Epithelial cell of esophagus (primary cell): ENCODE measurements at regions not wholly inside any gene's neighbourhood (a gene's known extent, or its start where the extent isn't known, plus 50 kb on each side); places are given as distances from the start of the nearest gene placed in this dataset.

ENCODE experiments used
- DNase-seq: peaks from one replicate; pipeline ENCODE4 v3.0.0; 2010; ENCODE audit warnings: low read depth
- H3K4me3 ChIP-seq: 2 replicates; pipeline ENCODE4 v1.5.1; 2011; ENCODE audit warnings: mild to moderate bottlenecking, low read length, control low read depth
- TF ChIP-seq, protein P1 (sequence below): IDR thresholded peaks from 2 replicates; pipeline ENCODE4 v1.5.1; 2011; ENCODE audit warnings: low read depth, mild to moderate bottlenecking, low read length, control low read depth, inconsistent platforms; ENCODE audit not compliant: insufficient read depth; ENCODE audit errors: missing control alignments

DNA sequence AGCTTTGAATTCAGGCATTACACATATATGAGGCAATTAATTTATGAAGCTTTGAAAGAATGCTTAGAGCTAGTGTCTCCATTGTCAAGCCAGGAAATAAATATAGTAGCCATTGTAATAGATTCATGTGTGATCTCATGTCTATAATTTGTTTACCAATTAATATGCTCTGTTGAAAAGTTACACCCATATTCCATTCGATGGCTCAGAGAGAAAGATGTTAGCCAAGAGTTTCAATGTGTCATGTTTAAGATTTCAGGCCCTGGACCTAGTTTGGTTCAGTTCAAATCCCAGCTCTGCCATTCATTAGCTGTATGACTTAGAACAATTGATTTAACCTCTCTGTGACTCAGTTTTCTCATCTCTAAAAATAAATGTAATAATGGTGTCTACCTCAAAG is 263.3 kb downstream of the SNCA start:
- DNase-seq, result peak; percentile 20
- TF ChIP-seq, protein P1, sequence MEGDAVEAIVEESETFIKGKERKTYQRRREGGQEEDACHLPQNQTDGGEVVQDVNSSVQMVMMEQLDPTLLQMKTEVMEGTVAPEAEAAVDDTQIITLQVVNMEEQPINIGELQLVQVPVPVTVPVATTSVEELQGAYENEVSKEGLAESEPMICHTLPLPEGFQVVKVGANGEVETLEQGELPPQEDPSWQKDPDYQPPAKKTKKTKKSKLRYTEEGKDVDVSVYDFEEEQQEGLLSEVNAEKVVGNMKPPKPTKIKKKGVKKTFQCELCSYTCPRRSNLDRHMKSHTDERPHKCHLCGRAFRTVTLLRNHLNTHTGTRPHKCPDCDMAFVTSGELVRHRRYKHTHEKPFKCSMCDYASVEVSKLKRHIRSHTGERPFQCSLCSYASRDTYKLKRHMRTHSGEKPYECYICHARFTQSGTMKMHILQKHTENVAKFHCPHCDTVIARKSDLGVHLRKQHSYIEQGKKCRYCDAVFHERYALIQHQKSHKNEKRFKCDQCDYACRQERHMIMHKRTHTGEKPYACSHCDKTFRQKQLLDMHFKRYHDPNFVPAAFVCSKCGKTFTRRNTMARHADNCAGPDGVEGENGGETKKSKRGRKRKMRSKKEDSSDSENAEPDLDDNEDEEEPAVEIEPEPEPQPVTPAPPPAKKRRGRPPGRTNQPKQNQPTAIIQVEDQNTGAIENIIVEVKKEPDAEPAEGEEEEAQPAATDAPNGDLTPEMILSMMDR, result no peak
- H3K4me3 ChIP-seq, result no peak overlapping the region

DNA sequence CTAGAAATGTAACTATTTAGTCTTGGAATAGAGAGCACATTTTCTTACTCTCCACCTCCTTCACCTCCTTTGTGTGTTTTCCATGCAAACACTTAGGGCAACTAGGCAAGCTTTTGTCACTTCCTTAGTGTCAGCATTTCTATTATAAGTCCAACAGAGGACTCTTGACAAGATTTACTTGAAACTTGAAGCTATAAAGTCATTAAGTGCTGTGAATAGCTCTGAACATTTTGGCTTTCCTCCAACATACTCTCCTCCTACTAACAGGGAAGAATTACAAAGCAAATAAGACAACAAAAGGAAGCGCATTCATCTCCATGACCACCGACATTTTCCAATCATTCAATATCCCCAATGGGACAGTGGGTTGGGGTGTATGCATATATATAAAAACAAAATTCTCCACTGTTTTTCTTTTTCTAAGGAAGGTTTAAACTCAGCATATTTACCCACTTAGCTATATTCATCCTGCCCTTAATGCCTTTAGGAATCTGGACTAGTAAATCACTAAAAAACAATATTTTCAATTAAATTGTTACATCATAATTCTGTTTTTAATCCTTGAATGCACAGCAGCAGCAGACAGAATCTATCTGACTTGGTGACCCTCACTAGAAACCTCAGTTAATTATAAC is 264.6 kb downstream of the SNCA start:
- peak; percentile 18 for DNase-seq
- TF ChIP-seq, protein P1, result no peak
- H3K4me3 ChIP-seq, result no peak overlapping the region

- DNase-seq, result no peak
- TF ChIP-seq, protein P1, result no peak
- H3K4me3 ChIP-seq, result no peak overlapping the region
Observed at GRCh38 chr4:89570931-89571330, 263.3 kb upstream of the GPRIN3 start.

DNA sequence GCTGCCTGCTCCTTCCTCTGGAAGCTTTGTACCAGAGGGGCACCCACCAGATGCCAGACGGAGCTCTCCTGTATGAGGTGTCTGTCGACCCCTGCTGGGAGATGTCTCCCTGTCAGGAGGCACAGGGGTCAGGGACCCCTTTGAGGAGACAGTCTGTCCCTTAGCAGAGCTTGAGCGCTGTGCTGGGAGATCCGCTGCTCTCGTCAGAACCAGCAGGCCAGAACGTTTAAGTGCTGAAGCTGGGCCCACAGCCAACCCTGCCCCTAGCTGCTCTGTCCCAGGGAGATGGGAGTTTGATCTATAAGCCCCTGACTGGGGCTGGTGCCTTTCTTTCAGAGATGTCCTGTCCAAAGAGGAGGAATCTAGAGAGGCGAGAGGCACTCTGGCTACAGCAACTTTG is 260.3 kb upstream of the GPRIN3 start:
- no peak for DNase-seq
- TF ChIP-seq, protein P1, result no peak
- no peak overlapping the region for H3K4me3 ChIP-seq

- TF ChIP-seq, protein P1, result no peak
- no peak overlapping the region for H3K4me3 ChIP-seq
- peak; percentile 28 for DNase-seq
Observed at GRCh38 chr4:89563431-89563830, 255.8 kb upstream of the GPRIN3 start.

DNA sequence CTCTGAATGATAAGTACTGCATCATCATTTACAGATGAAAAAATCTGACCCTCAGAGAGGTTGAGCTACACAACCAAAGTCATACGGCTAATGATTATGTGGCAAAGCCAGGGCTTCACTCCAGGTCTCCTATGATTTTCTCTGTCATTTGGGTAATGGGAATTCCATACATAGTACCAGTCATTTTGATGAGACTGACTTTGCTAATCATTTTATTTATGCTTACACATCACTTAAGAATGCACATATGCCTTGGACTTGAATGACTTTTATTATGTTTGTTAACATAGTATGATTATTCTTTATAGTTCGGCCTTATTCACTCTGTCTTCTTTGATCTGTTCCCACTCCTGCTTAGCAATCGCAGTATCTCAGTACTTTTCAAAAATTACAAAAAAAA is 255.1 kb upstream of the GPRIN3 start:
- H3K4me3 ChIP-seq, result no peak overlapping the region
- DNase-seq, result no peak
- TF ChIP-seq, protein P1, result no peak

DNA sequence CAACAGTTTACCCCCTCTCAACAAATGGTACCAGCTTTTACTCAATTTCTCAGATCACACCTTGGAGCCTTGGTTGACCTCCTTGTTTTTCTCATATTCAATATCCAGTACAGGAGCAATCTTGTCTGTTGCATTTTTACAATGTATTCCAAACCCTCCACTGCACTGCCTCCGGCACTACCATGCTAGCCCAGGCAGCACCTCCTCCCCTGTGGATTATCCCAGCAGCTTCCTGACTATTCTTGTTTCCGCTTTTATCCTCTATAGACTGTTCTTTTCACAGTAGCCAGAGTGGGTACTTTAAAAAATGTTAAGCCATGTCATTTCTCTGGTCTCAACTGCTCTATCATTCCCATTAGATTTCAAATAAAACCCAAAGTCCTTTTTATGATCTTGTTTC is 253.4 kb upstream of the GPRIN3 start:
- no peak overlapping the region for H3K4me3 ChIP-seq
- TF ChIP-seq, protein P1, result no peak

More for the DNA sequence above, 253.4 kb upstream of the GPRIN3 start:
- no peak for DNase-seq
